Panc1 (cell line): ENCODE measurements at regions not wholly inside any gene's neighbourhood (a gene's known extent, or its start where the extent isn't known, plus 50 kb on each side); places are given as distances from the start of the nearest gene placed in this dataset.

Source experiments
- POLR2AphosphoS5 ChIP-seq: IDR thresholded peaks from 2 replicates; pipeline ENCODE4 v1.6.1; 2012; ENCODE audit warnings: mild to moderate bottlenecking, low read depth, low read length, moderate library complexity
- SIN3A ChIP-seq: IDR thresholded peaks from 2 replicates; pipeline ENCODE4 v1.6.1; 2012; ENCODE audit warnings: low read depth, mild to moderate bottlenecking, low read length, moderate library complexity, borderline replicate concordance; ENCODE audit not compliant: insufficient read depth
- TF ChIP-seq, protein P1 (sequence below): fragments of 450-650 bp; IDR thresholded peaks from 2 replicates; pipeline ENCODE4 v1.5.1; 2017; ENCODE audit warnings: mild to moderate bottlenecking
- TF ChIP-seq, protein P2 (sequence below), 2 experiments: IDR thresholded peaks; 2 replicates each; pipeline ENCODE4 v1.6.1; 2011 to 2012; ENCODE audit warnings: low read depth in 2 of 2, control low read depth in 1 of 2, low read length in 1 of 2, mild to moderate bottlenecking in 1 of 2, moderate library complexity in 1 of 2; ENCODE audit not compliant: insufficient read depth in 1 of 2

DNA sequence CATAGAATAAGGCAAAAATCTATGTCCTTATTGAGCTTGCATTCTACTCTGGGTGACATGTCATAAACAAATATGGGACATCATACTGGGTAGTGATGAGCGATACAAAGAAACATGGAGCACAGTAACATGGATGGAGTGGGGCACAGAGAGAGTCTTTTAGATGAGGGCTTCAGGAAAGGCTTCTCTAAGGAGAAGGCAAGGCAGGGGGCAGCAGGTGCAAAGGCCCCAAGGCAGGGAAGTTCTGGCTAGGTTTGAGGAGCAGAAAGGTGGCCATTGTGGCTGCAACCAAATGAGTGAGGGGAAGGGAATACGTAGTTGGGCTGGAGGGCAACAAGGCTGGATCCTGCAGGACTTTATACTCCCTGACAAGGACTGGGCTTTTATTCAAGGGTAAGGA lies 211.4 kb downstream of the HERPUD2 start:
- TF ChIP-seq, protein P1, sequence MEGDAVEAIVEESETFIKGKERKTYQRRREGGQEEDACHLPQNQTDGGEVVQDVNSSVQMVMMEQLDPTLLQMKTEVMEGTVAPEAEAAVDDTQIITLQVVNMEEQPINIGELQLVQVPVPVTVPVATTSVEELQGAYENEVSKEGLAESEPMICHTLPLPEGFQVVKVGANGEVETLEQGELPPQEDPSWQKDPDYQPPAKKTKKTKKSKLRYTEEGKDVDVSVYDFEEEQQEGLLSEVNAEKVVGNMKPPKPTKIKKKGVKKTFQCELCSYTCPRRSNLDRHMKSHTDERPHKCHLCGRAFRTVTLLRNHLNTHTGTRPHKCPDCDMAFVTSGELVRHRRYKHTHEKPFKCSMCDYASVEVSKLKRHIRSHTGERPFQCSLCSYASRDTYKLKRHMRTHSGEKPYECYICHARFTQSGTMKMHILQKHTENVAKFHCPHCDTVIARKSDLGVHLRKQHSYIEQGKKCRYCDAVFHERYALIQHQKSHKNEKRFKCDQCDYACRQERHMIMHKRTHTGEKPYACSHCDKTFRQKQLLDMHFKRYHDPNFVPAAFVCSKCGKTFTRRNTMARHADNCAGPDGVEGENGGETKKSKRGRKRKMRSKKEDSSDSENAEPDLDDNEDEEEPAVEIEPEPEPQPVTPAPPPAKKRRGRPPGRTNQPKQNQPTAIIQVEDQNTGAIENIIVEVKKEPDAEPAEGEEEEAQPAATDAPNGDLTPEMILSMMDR, result no peak
- TF ChIP-seq POLR2AphosphoS5, result no peak
- TF ChIP-seq, protein P2, sequence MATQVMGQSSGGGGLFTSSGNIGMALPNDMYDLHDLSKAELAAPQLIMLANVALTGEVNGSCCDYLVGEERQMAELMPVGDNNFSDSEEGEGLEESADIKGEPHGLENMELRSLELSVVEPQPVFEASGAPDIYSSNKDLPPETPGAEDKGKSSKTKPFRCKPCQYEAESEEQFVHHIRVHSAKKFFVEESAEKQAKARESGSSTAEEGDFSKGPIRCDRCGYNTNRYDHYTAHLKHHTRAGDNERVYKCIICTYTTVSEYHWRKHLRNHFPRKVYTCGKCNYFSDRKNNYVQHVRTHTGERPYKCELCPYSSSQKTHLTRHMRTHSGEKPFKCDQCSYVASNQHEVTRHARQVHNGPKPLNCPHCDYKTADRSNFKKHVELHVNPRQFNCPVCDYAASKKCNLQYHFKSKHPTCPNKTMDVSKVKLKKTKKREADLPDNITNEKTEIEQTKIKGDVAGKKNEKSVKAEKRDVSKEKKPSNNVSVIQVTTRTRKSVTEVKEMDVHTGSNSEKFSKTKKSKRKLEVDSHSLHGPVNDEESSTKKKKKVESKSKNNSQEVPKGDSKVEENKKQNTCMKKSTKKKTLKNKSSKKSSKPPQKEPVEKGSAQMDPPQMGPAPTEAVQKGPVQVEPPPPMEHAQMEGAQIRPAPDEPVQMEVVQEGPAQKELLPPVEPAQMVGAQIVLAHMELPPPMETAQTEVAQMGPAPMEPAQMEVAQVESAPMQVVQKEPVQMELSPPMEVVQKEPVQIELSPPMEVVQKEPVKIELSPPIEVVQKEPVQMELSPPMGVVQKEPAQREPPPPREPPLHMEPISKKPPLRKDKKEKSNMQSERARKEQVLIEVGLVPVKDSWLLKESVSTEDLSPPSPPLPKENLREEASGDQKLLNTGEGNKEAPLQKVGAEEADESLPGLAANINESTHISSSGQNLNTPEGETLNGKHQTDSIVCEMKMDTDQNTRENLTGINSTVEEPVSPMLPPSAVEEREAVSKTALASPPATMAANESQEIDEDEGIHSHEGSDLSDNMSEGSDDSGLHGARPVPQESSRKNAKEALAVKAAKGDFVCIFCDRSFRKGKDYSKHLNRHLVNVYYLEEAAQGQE (IDR thresholded peaks at IDR 0.05; ENCODE audit: insufficient read depth in 1 of 2, low read depth in 2 of 2, low read length in 1 of 2), result no peak
- TF ChIP-seq SIN3A, result no peak
